ENCODE measurements at regions not wholly inside any gene's neighbourhood (a gene's known extent, or its start where the extent isn't known, plus 50 kb on each side); places are given as distances from the start of the nearest gene placed in this dataset.

GRCh38 chr3:72368331-72368975 lies 479.8 kb downstream of the SHQ1 start:
- TF ChIP-seq CTCF (IDR thresholded peaks at IDR 0.05; ENCODE audit: insufficient read depth, low read depth, low read length) (no peak), EZH2 (IDR thresholded peaks at IDR 0.05; ENCODE audit: insufficient read depth, low read length) (no peak)

Data from astrocyte (in vitro differentiated cells and primary cell).